K562 (cell line): ENCODE measurements at regions not wholly inside any gene's neighbourhood (a gene's known extent, or its start where the extent isn't known, plus 50 kb on each side); places are given as distances from the start of the nearest gene placed in this dataset.

Experiments
- COPS2 ChIP-seq: fragments of 450-650 bp; conservative IDR thresholded peaks from 2 replicates; pipeline ENCODE4 v1.6.1; 2016; ENCODE audit warnings: mild to moderate bottlenecking, moderate library complexity
- FOXM1 ChIP-seq, 2 experiments: fragments of 450-650 bp in 1 of 2; sonication (generic) in 1 of 2; formaldehyde crosslinking in 1 of 2; IDR thresholded peaks; 2 replicates each; pipeline versions ENCODE4 v1.6.1 to v1.9.0; 2017 to 2022; ENCODE audit warnings: low read depth in 2 of 2, mild to moderate bottlenecking in 2 of 2, missing genetic modification reagents in 1 of 2, moderate library complexity in 1 of 2
- GATA2 ChIP-seq: sonication (generic); formaldehyde crosslinking; IDR thresholded peaks from 2 replicates; pipeline ENCODE4 v1.4.0; 2020; ENCODE audit warnings: mild to moderate bottlenecking, missing genetic modification reagents
- HCFC1 ChIP-seq: IDR thresholded peaks from 2 replicates; pipeline ENCODE4 v1.6.1; 2012; ENCODE audit warnings: low read depth, low read length, improper control_type of control experiment
- JUN ChIP-seq, 2 experiments: sonication (generic) in 1 of 2; formaldehyde crosslinking in 1 of 2; IDR thresholded peaks; 2 replicates each; pipeline versions ENCODE4 v1.6.1 to v1.8.0; 2012 to 2022; ENCODE audit warnings: borderline replicate concordance in 2 of 2, mild to moderate bottlenecking in 2 of 2, improper control_type of control experiment in 1 of 2, low read depth in 1 of 2, low read length in 1 of 2, missing genetic modification reagents in 1 of 2
- KDM2B ChIP-seq: fragments of 250-450 bp; sonication (Bioruptor Pico); IDR thresholded peaks from 2 replicates; pipeline ENCODE4 v1.8.0; 2021; ENCODE audit warnings: mild to moderate bottlenecking, moderate library complexity
- KLF1 ChIP-seq: fragments of 450-650 bp; IDR thresholded peaks from 2 replicates; pipeline ENCODE4 v1.6.1; 2016; ENCODE audit warnings: missing genetic modification characterization, missing compliant biosample characterization
- MAX ChIP-seq: sonication (generic); formaldehyde crosslinking; IDR thresholded peaks from 2 replicates; pipeline ENCODE4 v1.9.0; 2022; ENCODE audit warnings: mild to moderate bottlenecking, missing genetic modification reagents
- NEUROD1 ChIP-seq: fragments of 150-350 bp; IDR thresholded peaks from 2 replicates; pipeline ENCODE4 v1.6.1; 2014; ENCODE audit warnings: borderline replicate concordance, low read length, low read depth; ENCODE audit not compliant: partially characterized antibody
- SAFB ChIP-seq: fragments of 200-400 bp; formaldehyde crosslinking; IDR thresholded peaks from 2 replicates; pipeline ENCODE4 v1.6.1; 2017; ENCODE audit warnings: low read depth, low read length, borderline replicate concordance
- SFPQ ChIP-seq: fragments of 200-400 bp; formaldehyde crosslinking; IDR thresholded peaks from 2 replicates; pipeline ENCODE4 v1.6.1; 2017; ENCODE audit warnings: mild to moderate bottlenecking, low read depth, low read length, moderate library complexity
- SNIP1 ChIP-seq: fragments of 450-650 bp; IDR thresholded peaks from 2 replicates; pipeline ENCODE4 v1.7.1; 2017; ENCODE audit warnings: low read depth, mild to moderate bottlenecking
- SRSF3 ChIP-seq: fragments of 200-400 bp; formaldehyde crosslinking; IDR thresholded peaks from 2 replicates; pipeline ENCODE4 v1.6.1; 2016; ENCODE audit warnings: mild to moderate bottlenecking, low read length, moderate library complexity; ENCODE audit not compliant: insufficient read depth
- ZNF407 ChIP-seq: fragments of 450-650 bp; IDR thresholded peaks from 2 replicates; pipeline ENCODE4 v1.6.1; 2016; ENCODE audit warnings: low read depth
- ZNF695 ChIP-seq: fragments of 450-650 bp; formaldehyde crosslinking; IDR thresholded peaks from 2 replicates; pipeline ENCODE4 v1.4.0; 2020; ENCODE audit warnings: mild to moderate bottlenecking, moderate library complexity

- TF ChIP-seq ZNF407 (no peak), JUN (IDR thresholded peaks at IDR 0.05; ENCODE audit: borderline replicate concordance, low read depth, low read length) (peak; percentile 78; the same call in 1 of the 2 replicates), JUN (CRISPR knock-in tag; IDR thresholded peaks at IDR 0.05; ENCODE audit: borderline replicate concordance) (no peak), KDM2B (CRISPR knock-in tag) (no peak), SAFB (no peak), HCFC1 (no peak), GATA2 (CRISPR knock-in tag) (peak; percentile 83), SRSF3 (no peak), ZNF695 (CRISPR knock-in tag) (no peak), KLF1 (no peak), SFPQ (no peak), FOXM1 (IDR thresholded peaks at IDR 0.05; ENCODE audit: low read depth) (peak; percentile 53; the same call in 1 of the 2 replicates), FOXM1 (CRISPR knock-in tag; IDR thresholded peaks at IDR 0.05; ENCODE audit: low read depth) (no peak), SNIP1 (no peak), COPS2 (no peak), MAX (no peak), NEUROD1 (peak; percentile 21)
Observed at GRCh38 chr7:29647020-29647654, 83.5 kb downstream of the PRR15 start (continued).
